HG02884 (cell line): ENCODE measurements at regions not wholly inside any gene's neighbourhood (a gene's known extent, or its start where the extent isn't known, plus 50 kb on each side); places are given as distances from the start of the nearest gene placed in this dataset.

ENCODE experiments used
- ATAC-seq: cut with Tn5 transposase; IDR thresholded peaks from one replicate; pipeline ENCODE4 v1.9.1; 2021; ENCODE audit warnings: mild to moderate bottlenecking, moderate library complexity; ENCODE audit not compliant: unreplicated experiment

DNA sequence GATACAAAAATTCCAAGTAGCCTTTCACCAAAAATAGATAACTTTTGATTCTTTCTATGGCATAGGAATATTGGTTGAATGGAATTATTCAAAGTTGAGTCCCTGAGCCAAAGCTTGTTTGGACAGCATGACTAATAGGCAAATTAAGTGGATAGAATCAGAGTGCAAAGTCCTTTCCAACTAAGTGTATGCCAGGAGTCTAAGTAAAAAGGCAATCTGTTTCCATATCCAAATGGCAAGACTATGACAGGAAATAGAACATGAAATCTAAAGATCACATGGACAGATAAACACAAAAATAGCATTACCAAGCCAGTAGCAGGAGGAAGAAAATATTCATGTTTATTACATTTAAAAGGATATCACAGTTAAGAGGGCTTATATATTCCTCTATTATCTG, 804.6 kb downstream of the SLITRK6 start:
- no peak for ATAC-seq

DNA sequence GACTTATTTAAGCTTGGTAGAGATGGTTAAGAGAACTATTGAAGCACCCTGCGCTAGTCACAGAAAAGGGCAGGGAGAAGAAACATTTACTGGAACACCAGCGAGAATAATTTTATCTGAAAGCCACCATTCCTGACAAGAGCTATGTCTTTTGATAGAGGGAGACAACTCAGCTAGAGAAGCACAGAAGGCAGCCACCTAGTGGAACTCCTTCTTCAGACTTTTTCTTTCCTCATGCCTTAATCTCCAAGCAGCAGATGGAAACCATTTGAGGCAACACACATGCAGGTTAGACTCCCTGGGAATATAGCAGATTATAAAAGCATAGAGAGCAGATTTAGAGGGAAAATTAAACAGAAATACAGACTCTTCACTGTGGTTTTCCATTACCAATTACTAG, 813.4 kb downstream of the SLITRK6 start:
- no peak for ATAC-seq

DNA sequence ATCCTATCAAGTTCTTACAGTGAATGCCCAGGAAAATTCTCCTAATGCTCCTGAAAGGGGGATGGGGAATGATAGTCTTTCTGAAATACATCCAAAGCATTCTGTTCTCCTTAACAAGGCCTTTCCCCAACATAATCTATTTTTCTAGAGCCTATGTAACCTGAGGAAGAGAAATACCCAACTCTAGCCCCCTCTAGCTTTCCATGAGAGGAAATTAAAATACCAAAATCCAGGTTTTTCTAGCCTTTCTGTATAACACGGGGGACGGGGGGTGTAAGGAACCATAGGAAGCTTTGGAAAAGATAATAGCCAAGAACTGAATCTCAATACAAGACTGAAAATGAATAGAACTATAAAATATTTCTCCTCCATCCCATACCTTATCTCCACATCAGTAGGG, 815.9 kb downstream of the SLITRK6 start:
- ATAC-seq: no peak

DNA sequence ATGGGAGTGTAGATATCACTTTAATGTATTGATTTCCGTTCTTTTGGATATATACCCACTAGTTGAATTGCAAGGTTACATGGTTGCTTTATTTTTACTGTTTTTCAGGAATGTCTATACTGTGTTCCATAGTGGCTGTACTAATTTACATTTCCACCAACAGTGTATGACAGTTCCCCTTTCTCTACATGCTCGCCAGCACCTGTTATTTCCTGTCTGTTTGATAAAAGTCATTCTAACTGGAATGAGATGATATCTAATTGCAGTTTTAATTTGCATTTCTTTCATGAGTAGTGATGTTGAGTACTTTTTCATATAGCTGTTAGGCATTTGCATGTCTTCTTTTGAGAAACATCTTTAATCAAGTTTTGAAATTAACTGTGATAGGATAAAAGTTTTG, 818.6 kb downstream of the SLITRK6 start:
- ATAC-seq: no peak

DNA sequence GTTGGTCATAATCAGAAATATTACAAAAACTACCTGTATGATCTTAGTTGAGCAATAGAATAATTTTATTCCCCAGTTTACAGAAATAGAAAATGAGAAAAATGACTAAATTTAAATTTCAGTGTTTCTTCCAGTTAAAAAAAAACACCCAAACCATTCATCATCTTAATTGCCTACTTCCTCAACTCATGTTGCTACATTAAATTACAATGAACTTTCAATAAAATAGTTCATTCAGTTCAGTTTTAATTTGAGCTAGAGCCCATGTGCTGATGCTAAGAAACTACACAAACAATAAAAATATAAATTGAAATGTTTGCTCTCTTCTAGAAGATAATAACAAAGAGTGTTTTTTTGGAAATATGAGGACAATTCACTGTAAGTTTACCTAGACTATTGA, 820.4 kb downstream of the SLITRK6 start:
- no peak for ATAC-seq

DNA sequence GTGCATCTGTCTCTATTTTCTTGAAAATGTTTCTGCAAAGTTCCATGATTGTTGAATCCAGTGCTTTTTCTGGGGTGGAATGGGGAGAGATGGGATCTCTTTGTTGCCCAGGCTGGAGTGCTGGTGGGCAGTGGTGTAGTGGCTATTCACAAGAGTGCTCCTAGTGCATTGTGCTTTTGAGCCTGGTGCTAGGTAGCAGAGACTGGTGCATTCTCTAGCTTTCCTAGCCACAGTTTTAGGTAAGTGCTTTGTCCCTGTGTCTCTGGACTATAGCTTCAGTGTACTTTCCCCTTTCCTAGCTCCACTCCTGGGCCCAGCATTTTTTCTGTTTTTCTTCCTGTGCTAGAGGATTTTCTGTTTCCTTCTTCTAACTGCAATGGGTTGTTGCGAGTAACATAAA, 825.6 kb downstream of the SLITRK6 start:
- no peak for ATAC-seq

DNA sequence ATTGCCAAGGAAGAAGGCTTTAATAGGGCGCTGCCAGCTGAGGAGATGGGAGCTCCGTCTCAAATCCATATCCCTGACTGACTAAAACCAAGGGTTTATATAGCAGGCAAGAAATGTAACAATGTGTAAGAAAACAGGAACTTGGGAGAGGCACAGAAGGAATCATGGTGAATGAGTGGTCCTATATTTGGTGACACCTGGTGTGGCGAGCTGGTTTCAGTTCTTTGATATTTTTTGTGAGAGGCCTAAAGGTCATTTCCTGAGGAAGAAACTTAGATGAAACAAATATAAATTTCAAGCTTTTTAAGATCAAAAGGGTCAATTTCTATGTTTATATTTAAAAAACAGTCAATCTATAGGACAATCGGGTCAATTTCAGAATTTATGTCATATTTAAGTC, 826.3 kb downstream of the SLITRK6 start:
- no peak for ATAC-seq

DNA sequence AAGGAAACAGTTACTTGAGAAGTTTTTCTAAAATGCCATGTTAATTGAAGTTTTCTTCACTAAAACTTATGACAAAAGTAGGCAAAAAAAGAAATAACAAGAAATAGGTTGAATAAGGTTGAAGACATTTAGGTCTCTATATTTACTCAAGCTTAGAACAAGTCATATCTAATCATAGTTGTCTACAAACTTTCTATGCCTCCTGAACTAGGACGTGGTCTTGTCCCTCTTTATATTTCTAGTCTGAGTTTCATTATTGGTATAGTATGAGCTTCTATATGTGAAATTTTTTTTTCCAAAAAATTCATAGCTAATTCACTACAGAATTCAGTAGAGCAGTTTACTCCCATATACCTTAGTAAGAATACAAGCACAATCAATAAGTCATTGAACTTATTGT, 836.4 kb downstream of the SLITRK6 start:
- ATAC-seq: no peak

DNA sequence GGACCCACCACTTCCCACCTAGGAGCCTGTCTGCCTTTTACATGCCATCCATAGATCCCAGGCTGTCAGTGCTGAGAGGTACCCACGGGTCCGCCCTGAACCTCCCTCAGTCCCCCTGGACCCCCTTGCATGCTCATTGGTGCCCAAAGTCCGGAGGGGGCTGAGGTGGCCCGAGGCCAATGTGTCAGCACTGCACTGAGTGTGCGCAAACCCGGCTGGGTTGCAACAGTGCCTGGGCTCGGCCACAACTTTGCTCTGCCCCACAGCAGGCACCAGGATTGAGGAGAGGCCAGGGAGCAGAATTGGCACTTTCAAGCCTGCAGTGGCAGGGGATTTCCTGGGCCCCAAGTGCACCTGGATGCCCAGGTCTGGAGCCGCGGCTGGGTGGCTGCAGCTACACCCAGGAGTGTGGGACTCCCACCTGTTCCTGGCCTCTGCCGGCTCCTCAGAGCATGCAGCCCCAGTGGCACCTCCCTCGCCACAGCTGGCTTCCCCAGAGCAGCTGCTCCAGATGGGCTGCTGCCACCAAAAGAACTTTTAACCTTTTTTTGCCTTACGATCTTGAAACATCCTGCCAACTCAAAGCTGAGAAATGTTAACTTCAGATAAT, 837.0 kb downstream of the SLITRK6 start:
- ATAC-seq: no peak

DNA sequence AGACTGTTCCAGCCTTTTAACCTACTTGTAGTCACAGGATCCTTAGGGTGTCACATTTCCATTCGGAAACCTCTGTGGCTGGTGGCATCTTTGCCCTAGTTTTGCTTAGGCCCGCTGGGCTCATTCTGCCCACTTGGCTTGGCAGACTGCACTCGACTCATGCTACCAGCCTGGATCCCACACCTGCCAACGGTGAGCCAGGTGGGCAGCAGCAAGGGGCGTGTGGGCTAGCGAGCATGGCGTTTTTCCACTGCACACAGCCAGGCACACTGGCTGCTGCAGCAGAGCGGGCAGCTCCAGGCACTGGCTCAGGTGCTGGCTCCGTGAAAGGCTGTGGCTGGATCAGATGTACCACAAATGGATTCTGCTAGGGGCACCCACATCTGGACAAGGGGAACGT, 838.2 kb downstream of the SLITRK6 start:
- no peak for ATAC-seq

DNA sequence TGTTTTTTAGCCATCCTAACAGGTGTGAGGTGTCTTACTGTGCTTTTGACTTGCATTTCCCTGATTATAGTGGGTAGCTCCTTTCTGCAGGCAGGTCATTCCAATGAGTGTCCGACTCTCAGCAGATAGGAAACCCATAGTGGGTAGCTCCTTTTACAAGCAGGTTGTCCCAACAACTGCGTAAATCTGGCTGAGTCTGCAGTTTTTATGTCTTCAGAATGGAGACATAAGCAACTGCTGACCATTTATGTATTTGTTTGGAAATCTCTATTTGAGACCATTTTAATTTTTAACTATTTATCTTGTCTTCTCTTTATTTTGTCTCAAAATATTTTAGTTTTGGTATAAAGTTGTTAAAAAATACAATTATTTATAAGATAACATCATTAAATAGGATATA, 839.4 kb downstream of the SLITRK6 start:
- no peak for ATAC-seq

DNA sequence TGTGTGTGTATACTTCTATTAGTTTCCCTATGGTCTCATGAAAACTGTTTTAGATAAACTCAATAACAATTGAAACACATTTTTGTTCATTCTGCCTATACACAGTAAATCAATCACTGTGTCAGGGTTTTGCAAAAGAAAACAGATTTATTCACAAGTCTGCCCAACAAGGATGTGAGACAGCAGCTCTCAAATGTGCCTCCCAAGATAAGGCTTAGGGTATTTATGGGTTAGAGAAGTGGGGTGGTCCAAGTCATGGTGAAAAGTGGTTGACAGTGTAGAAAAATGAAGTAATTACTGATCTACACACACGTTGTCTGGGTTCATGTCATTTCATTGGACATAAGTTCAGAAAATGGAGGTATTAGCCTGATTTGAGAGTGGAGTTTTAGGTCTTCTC, 844.6 kb downstream of the SLITRK6 start:
- ATAC-seq: no peak

DNA sequence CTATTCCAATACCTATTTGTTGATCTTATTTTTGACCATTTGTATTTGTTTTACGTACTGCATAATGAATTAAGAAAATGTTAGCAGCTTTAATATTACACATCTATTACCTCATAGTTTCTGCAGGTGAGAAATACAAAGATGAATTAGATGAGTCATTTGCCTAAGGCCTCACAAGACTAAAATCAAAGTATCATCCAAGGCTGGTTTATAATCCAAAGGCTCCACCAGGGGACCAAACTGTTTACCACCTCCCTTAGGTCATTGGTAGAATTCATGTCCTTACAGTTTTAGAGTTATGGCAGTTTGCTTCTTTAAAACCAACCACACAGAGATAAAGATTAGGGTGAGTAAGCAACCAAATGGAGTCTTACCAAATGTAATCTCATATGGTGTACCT, 848.1 kb downstream of the SLITRK6 start:
- no peak for ATAC-seq

DNA sequence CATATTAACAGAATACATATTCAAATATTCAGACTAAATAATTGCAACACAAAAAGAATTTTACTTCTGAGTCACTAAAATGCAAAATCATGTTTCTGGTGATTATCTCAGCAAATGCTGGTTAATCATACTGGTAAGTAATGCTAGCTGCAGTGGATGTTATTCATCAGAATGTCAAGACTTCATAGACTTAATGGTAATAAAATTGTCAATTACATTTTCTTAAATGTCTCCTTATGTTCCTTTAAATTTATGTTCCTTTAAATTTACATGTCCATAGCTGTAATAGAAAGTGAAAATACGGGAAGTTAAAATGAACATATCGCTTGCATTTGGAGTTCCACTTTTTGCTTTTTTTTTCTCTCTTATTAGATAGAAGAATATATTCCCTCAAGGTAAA, 853.0 kb downstream of the SLITRK6 start:
- no peak for ATAC-seq

DNA sequence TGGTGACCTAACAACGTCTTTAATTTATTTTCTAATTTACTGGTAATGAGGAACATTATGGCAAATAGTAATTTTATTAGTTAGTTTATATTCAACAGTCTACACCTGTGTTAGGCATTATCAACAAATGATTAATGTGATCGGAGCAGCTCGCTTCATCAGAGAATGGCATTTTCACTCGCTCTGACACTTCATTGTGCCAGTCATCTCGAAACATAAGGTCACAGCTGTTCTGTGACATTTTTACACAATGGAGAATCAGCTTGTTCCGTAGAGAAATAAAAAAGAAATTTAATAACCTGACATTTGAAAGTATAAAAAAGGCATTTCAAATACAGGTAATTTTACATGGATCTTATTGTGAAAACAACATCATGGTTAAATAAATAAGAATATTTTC, 858.4 kb downstream of the SLITRK6 start:
- no peak for ATAC-seq

DNA sequence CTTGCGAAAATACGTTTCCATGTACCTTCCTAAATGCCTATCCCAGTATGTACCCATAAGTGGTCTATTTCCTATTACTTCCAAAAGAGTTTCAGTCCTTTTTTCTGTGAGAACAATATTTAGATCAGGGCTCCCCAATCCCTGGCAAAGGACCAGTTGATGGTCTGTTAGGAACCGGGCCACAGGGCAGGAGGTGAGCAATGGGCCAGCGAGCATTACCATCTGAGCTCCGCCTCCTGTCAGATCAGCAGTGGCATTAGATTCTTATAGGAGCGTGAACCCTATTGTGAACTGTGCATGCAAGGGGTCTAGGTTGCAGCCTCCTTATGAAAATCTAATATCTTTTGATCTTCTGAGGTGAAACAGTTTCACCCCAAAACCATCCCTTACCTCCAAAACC, 859.1 kb downstream of the SLITRK6 start:
- ATAC-seq: no peak

DNA sequence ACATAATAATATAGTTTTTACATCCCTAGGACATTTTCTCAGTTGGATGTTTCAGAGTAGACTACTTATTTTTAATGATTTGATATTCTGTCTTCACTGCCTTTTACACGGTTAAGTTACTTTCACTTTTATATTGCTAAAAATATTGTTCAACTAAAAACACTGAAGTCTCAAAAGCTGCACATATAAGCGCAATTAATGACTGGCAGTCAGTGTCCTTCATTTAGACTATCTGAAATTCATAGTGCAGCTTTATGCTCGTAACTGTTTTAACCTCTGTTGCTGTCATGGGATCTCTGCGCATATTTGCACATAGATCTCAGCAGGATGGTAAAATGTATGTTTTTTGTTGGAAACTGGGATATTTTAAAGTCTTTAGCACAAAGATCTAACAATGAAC, 864.3 kb downstream of the SLITRK6 start:
- ATAC-seq: no peak

DNA sequence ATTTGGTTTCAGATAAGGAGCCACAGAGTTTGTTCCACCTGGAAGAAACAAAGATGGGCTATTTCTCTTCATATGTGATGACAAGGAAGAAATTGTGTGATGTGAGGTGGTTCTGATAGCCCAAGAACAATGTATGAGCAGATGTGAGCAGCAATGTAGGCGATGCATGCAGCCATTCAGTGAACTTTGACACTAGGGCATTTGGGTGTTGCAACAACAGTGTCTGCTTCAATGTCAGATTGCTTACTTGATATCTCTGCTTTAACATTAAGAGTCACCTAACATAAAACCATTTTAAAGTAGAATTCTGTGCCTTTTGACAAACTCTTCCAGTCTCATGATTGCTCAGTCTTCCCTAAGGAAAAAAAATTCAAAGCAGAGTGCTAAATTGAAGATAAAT, 865.4 kb downstream of the SLITRK6 start:
- ATAC-seq: no peak

DNA sequence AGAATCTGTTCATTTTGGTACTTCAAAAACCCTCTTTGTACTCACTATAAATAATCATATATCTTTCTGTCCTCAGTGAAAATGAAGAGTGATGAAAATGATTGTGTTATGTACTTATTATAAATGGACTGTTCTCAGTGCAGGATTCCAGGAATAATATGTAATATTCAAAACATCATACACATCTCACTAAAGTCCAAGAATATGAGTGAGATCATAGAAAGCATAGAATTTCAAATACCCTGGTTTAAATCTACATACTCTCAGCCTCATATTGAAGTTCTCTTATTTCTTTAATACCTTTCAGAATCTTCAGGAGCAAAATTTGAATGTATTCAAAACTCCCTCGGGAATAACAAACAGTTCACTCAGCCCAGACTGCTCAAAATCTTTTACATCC, 868.0 kb downstream of the SLITRK6 start:
- ATAC-seq: no peak

DNA sequence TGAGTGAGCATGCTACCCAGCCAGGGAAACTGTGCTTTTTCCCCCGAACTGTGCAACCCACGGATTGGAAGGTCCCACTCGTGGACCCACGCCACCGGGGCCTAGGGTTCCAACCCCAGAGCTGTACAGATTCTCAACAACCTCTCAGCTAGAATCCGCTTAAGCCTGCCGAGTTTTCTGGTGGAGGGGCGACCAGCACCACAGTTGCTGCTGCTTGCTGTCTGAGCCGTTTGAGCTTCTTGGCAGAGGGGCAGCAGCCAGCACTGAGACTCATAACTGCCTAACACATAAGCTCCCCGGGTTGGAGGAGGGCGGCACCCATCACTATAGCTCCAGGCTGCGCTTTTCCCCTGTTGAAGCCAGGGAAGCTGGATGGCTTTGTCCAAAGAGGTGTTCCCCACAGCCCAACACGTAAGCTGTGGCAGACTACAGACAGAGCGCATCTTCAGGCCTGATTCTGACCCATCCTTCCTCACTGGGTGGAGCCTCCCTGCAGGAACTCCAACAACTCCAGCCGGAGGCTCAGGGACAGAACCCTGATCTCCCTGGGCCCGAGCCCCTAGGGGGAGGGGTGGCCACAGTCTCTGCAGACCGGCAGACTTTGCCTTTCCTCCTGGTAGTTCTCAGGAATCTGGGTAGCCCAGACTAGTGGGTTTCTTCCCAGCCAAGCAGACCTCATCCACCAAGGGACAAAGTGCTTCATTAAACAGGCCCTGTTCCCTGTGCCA, 871.6 kb downstream of the SLITRK6 start:
- ATAC-seq: no peak

DNA sequence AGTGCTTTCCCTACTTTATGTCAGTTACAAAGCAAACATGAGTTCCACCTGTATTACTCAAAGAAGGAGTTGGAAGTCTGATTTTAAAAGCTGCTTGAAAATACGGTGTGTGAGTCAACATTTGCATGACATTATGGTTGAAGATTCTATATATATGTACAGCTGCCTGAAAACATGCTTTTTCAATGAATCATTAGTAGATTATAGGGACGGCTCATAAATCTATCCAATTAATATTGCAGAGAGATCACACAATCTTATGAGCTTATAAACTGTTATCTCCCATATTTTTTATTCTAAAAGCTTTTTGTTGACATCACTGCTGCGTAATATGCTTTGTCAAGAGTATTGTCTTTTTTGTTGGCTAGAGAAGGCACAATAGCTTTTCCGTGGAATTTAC, 873.8 kb downstream of the SLITRK6 start:
- ATAC-seq: no peak

DNA sequence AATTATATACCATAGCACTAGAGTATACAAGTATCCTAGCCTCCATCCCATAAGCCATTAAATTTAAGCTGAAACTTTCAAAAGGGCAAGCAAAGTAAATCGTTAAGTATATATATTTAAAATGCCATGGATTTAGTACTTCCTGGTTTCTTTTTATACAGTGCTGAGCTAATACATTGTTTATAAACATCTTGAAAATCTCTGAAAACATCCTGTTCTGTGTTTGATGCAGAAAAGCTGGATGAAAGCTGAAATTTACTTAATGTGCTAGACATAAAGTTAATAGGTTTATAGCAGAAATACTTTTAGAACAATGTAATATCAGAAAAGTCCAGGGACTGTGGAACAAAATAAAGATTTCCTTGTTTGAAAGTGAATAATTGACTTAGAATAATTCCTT, 875.4 kb downstream of the SLITRK6 start:
- ATAC-seq: no peak

DNA sequence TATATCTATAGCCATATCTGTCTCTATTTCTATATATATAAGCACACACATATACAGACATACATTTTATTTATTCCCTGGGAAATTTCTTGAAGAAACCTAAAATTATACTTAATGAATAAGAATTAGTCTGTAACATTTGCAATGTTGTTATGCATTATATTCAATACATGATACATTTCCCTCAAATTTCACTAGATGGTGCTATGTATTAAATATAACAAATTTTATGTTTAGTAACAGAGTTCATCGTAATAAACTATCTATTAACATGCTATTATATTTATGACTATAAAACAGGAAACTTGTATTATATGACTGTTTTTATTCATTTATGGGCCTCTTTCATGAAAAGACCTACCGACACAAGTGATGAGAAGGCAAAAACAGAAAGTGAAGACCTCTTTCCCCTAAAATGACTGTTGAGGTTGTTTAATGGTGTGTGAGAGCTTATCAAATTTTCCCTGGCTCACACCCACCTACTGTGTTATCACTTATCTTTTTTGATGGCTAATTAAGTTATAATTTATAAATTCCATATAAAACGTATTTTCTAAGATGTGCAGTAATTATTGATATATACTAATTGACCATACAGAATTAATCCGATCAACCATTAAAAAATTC, 881.9 kb downstream of the SLITRK6 start:
- ATAC-seq: no peak
